ENCODE measurements at regions not wholly inside any gene's neighbourhood (a gene's known extent, or its start where the extent isn't known, plus 50 kb on each side); places are given as distances from the start of the nearest gene placed in this dataset.

DNA sequence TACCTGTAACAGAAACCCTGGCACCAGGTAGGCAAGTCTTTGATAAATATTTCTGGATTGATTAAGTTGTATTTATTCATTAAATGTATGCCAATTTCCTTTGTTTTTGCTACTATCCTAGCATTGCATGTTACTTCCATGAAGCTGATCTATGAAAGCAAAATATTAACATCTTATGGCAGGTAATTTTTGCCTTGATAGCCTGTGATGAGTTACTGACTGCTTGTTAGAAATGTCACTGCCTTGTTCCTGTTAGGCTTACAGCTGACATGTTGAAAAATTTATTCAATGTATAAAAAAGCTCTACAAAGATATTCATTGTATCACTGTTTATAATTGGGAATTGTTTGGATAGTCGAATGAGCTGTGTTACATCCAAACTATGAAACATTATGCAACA is 830.1 kb downstream of the TUSC7 start:
- TF ChIP-seq, protein P1, sequence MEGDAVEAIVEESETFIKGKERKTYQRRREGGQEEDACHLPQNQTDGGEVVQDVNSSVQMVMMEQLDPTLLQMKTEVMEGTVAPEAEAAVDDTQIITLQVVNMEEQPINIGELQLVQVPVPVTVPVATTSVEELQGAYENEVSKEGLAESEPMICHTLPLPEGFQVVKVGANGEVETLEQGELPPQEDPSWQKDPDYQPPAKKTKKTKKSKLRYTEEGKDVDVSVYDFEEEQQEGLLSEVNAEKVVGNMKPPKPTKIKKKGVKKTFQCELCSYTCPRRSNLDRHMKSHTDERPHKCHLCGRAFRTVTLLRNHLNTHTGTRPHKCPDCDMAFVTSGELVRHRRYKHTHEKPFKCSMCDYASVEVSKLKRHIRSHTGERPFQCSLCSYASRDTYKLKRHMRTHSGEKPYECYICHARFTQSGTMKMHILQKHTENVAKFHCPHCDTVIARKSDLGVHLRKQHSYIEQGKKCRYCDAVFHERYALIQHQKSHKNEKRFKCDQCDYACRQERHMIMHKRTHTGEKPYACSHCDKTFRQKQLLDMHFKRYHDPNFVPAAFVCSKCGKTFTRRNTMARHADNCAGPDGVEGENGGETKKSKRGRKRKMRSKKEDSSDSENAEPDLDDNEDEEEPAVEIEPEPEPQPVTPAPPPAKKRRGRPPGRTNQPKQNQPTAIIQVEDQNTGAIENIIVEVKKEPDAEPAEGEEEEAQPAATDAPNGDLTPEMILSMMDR (IDR thresholded peaks at IDR 0.05): no peak
- no peak for TF ChIP-seq EP300 (IDR thresholded peaks at IDR 0.05)
